ENCODE measurements at regions not wholly inside any gene's neighbourhood (a gene's known extent, or its start where the extent isn't known, plus 50 kb on each side); places are given as distances from the start of the nearest gene placed in this dataset.
"Not testable (repeated sequence)": the region's sequence is repeated elsewhere in the genome, so short reads cannot be mapped to it uniquely, and the experiment has no call there.

GRCh38 chr10:121669840-121670239, 71.6 kb upstream of the FGFR2 start:
- ATAC-seq; DNase-seq (ENCODE audit: extremely low read depth in 1 of 4, low spot score in 3 of 4); CTCF ChIA-PET (ENCODE audit: low intra/inter-chr PET ratio); H3K27ac ChIP-seq (ENCODE audit: extremely low read depth, low read depth, low read length); H3K4me3 ChIP-seq; FAIRE-seq; POLR2A ChIA-PET; H3K9me3 ChIP-seq (replicated peaks; ENCODE audit: control insufficient read depth, insufficient read depth, low read depth, low read length); H3K79me2 ChIP-seq (ENCODE audit: control insufficient read depth, insufficient read depth, low read length); H3K4me1 ChIP-seq (replicated peaks in 1 of 2; ENCODE audit: control insufficient read depth in 2 of 2, insufficient read depth in 2 of 2, low read length in 2 of 2); H4K20me1 ChIP-seq (replicated peaks; ENCODE audit: control insufficient read depth, insufficient read depth, low read length); H3K9ac ChIP-seq (ENCODE audit: insufficient read depth in 1 of 2, low read depth in 2 of 2, low read length in 2 of 2); H3K36me3 ChIP-seq (ENCODE audit: control insufficient read depth, insufficient read depth, low read length); in situ Hi-C loops (cut with MboI); H2AFZ ChIP-seq (ENCODE audit: low read depth, low read length); H3K4me2 ChIP-seq (ENCODE audit: insufficient read depth, low read length); BruUV-seq (replicated peaks); H3K9me1 ChIP-seq (ENCODE audit: control insufficient read depth, insufficient read depth, low read length); intact Hi-C loops (cut with micrococcal nuclease): not testable (repeated sequence)
- TF ChIP-seq CEBPB (tag; IDR thresholded peaks at IDR 0.05) = peak; percentile 32
- 9% methylated on average over 4 of the region's 7 CpGs for WGBS (ENCODE audit: insufficient coverage, low coverage, missing lambda C conversion rate)
- H3K27me3 ChIP-seq (ENCODE audit: control insufficient read depth in 2 of 2, insufficient read depth in 2 of 2, low read length in 2 of 2) = peaks cover 0 to 17% of the 10 kb centered on the region in 2 experiments; a peak in 2 of 5 replicates

GRCh38 chr10:121669028-121669374, 70.8 kb upstream of the FGFR2 start:
- H3K27me3 ChIP-seq (ENCODE audit: control insufficient read depth in 2 of 2, insufficient read depth in 2 of 2, low read length in 2 of 2) = peaks cover 0 to 16% of the 10 kb centered on the region in 2 experiments; a peak in 2 of 5 replicates
- 3% methylated on average over 5 of the region's 6 CpGs for WGBS (ENCODE audit: insufficient coverage, low coverage, missing lambda C conversion rate)
- no peaks in the 10 kb centered on the region for H4K20me1 ChIP-seq (replicated peaks; ENCODE audit: control insufficient read depth, insufficient read depth, low read length)
- no TSS peak for BruUV-seq (replicated peaks)
- H3K9me1 ChIP-seq (ENCODE audit: control insufficient read depth, insufficient read depth, low read length) = no peaks in the 10 kb centered on the region
- ATAC-seq (no peak), FAIRE-seq (no peak), DNase-seq (ENCODE audit: extremely low read depth in 1 of 4, low spot score in 3 of 4) (no peak)
- H2AFZ ChIP-seq (ENCODE audit: low read depth, low read length) = no peak overlapping the region
- no peaks in the 10 kb centered on the region for H3K4me1 ChIP-seq (replicated peaks in 1 of 2; ENCODE audit: control insufficient read depth in 2 of 2, insufficient read depth in 2 of 2, low read length in 2 of 2)
- H3K4me3 ChIP-seq = no peak overlapping the region
- CTCF ChIA-PET (ENCODE audit: low intra/inter-chr PET ratio) = no interaction called here
- H3K36me3 ChIP-seq (ENCODE audit: control insufficient read depth, insufficient read depth, low read length) = no peaks in the 10 kb centered on the region
- intact Hi-C loops (cut with micrococcal nuclease) = no loop called here
- in situ Hi-C loops (cut with MboI) = no loop called here
- POLR2A ChIA-PET = no interaction called here
- H3K79me2 ChIP-seq (ENCODE audit: control insufficient read depth, insufficient read depth, low read length) = no peaks in the 10 kb centered on the region
- H3K27ac ChIP-seq (ENCODE audit: extremely low read depth, low read depth, low read length) = no peak overlapping the region
- H3K4me2 ChIP-seq (ENCODE audit: insufficient read depth, low read length) = no peak overlapping the region
- H3K9ac ChIP-seq (ENCODE audit: insufficient read depth in 1 of 2, low read depth in 2 of 2, low read length in 2 of 2) = no peak overlapping the region
- H3K9me3 ChIP-seq (replicated peaks; ENCODE audit: control insufficient read depth, insufficient read depth, low read depth, low read length) = no peaks in the 10 kb centered on the region
- no peak for TF ChIP-seq GATA2 (CRISPR knock-in tag; IDR thresholded peaks at IDR 0.05)
- TF ChIP-seq KDM5B (IDR thresholded peaks at IDR 0.05; ENCODE audit: insufficient replicate concordance, low read depth, low read length) = no peak
- no peak for TF ChIP-seq CCAR2 (IDR thresholded peaks at IDR 0.05; ENCODE audit: low read depth, low read length)
- TF ChIP-seq ZNF316 (IDR thresholded peaks at IDR 0.05) = no peak
- no peak for TF ChIP-seq RFX7 (CRISPR knock-in tag; IDR thresholded peaks at IDR 0.05)
- TF ChIP-seq SMAD3 (CRISPR knock-in tag; conservative IDR thresholded peaks at IDR 0.05) = no peak
- no peak for TF ChIP-seq BHLHE40 (IDR thresholded peaks at IDR 0.05; ENCODE audit: low read length)
- no peak for TF ChIP-seq ZNF778 (CRISPR knock-in tag; IDR thresholded peaks at IDR 0.05)
- no peak for TF ChIP-seq CUX1 (CRISPR knock-in tag; IDR thresholded peaks at IDR 0.05)
- TF ChIP-seq SAFB2 (IDR thresholded peaks at IDR 0.05; ENCODE audit: borderline replicate concordance, low read depth, low read length, severe bottlenecking) = no peak
- TF ChIP-seq RFX5 (IDR thresholded peaks at IDR 0.05; ENCODE audit: low read depth, low read length) = no peak
- TF ChIP-seq KLF6 (CRISPR knock-in tag; IDR thresholded peaks at IDR 0.05; ENCODE audit: borderline replicate concordance) = no peak
- TF ChIP-seq IFI16 (CRISPR knock-in tag; IDR thresholded peaks at IDR 0.05) = no peak

All from K562 (cell line).